ENCODE measurements at regions not wholly inside any gene's neighbourhood (a gene's known extent, or its start where the extent isn't known, plus 50 kb on each side); places are given as distances from the start of the nearest gene placed in this dataset.
A peak's percentile ranks its signal among the peaks of the same experiment; 100 is the strongest.

- no peak for TF ChIP-seq CTCF (IDR thresholded peaks at IDR 0.05)
- Histone ChIP-seq H3K4me1 (no peaks in the 10 kb centered on the region), H3K27ac (no peak overlapping the region), H3K36me3 (no peaks in the 10 kb centered on the region), H3K27me3 (no peaks in the 10 kb centered on the region), H3K9me3 (no peaks in the 10 kb centered on the region), H3K4me3 (no peak overlapping the region)
- no peak for DNase-seq (ENCODE audit: low spot score)
Measured at GRCh38 chr9:25241421-25241820, 436.8 kb downstream of the TUSC1 start.

- no peaks in the 10 kb centered on the region for H3K9me3 ChIP-seq
- DNase-seq (ENCODE audit: low spot score) = no peak
- no peak for TF ChIP-seq CTCF (IDR thresholded peaks at IDR 0.05)
- H3K36me3 ChIP-seq = no peaks in the 10 kb centered on the region
- no peaks in the 10 kb centered on the region for H3K27me3 ChIP-seq
- no peaks in the 10 kb centered on the region for H3K4me1 ChIP-seq
- H3K4me3 ChIP-seq = no peak overlapping the region
- H3K27ac ChIP-seq = no peak overlapping the region
Measured at GRCh38 chr9:25226901-25227686, 451.1 kb downstream of the TUSC1 start.

GRCh38 chr9:25225938-25226760 lies 452.1 kb downstream of the TUSC1 start:
- Histone ChIP-seq H3K4me1 (no peaks in the 10 kb centered on the region), H3K9me3 (no peaks in the 10 kb centered on the region), H3K27me3 (no peaks in the 10 kb centered on the region), H3K27ac (no peak overlapping the region), H3K36me3 (no peaks in the 10 kb centered on the region), H3K4me3 (no peak overlapping the region)
- no peak for DNase-seq (ENCODE audit: low spot score)
- TF ChIP-seq CTCF (IDR thresholded peaks at IDR 0.05) = no peak

GRCh38 chr9:25224996-25225395 lies 453.2 kb downstream of the TUSC1 start:
- H3K36me3 ChIP-seq = no peaks in the 10 kb centered on the region
- DNase-seq (ENCODE audit: low spot score) = no peak
- H3K27me3 ChIP-seq = no peaks in the 10 kb centered on the region
- no peaks in the 10 kb centered on the region for H3K4me1 ChIP-seq
- H3K27ac ChIP-seq = no peak overlapping the region
- no peak for TF ChIP-seq CTCF (IDR thresholded peaks at IDR 0.05)
- H3K4me3 ChIP-seq = no peak overlapping the region
- no peaks in the 10 kb centered on the region for H3K9me3 ChIP-seq

- no peak for DNase-seq (ENCODE audit: low spot score)
- peak in 1 of 2 donors; percentile 20 for TF ChIP-seq CTCF (IDR thresholded peaks at IDR 0.05)
- Histone ChIP-seq H3K9me3 (no peaks in the 10 kb centered on the region), H3K27me3 (no peaks in the 10 kb centered on the region), H3K4me3 (no peak overlapping the region), H3K36me3 (no peaks in the 10 kb centered on the region), H3K4me1 (no peaks in the 10 kb centered on the region), H3K27ac (no peak overlapping the region)
Measured at GRCh38 chr9:25224309-25224708, 453.9 kb downstream of the TUSC1 start.

Measured in right atrium auricular region (tissue), 2 donors.